22Rv1 (cell line): ENCODE measurements at regions not wholly inside any gene's neighbourhood (a gene's known extent, or its start where the extent isn't known, plus 50 kb on each side); places are given as distances from the start of the nearest gene placed in this dataset.

Experiments used
- CTCF ChIP-seq: fragments of 450-650 bp; IDR thresholded peaks from 2 replicates; pipeline ENCODE4 v1.5.1; 2017; ENCODE audit warnings: mild to moderate bottlenecking
- ZFX ChIP-seq: fragments of 450-650 bp; IDR thresholded peaks from 2 replicates; pipeline ENCODE4 v1.6.1; 2017; ENCODE audit warnings: antibody characterized with exemption, borderline replicate concordance

DNA sequence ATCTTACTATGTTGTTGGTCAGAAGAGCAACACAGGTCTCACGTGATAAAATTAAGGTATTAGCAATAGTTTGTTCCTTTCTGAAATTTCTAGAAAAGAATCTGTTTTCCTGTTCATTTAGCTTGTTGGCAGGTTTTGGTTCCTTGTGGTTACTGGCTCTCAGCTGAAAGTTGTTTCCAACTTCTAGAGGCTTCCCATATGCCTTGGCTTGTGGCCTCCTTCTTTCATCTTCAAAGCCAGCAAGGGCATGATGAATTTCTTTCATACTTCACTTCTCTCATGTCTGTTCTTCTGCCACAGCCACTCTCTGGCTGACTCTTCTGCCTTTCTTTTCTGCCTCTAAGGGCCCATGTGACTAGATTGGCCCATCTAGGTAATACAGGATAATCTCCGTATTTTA, 193.7 kb downstream of the TRIB2 start:
- TF ChIP-seq CTCF, result no peak
- no peak for TF ChIP-seq ZFX
